ENCODE measurements at regions not wholly inside any gene's neighbourhood (a gene's known extent, or its start where the extent isn't known, plus 50 kb on each side); places are given as distances from the start of the nearest gene placed in this dataset.

DNA sequence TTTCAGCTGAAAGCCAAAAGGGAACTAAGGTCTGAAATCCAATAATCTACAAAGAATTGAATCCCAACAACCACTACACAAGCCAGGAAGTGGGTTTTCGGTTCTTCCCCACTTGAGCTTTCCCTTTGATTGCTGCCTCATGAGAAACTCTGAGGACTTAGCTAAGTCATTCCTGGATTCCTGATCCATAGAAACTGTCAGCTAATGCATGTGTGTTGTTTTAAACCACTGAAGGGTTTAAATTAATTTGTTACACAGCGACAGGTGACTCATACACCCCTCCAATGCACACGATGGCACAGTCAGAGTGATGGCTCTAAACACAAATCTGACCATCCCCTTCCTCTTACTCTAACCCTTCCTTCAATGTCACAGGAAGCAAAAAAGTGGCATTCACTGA, 282.9 kb downstream of the RAB28 start:
- DNase-seq (no peak), ATAC-seq (no peak)
- intact Hi-C loops (cut with micrococcal nuclease): no loop called here

GRCh38 chr4:13196721-13197120, 287.4 kb downstream of the RAB28 start:
- ATAC-seq (peak; percentile 96), DNase-seq (no peak)
- intact Hi-C loops (cut with micrococcal nuclease): no loop called here

DNA sequence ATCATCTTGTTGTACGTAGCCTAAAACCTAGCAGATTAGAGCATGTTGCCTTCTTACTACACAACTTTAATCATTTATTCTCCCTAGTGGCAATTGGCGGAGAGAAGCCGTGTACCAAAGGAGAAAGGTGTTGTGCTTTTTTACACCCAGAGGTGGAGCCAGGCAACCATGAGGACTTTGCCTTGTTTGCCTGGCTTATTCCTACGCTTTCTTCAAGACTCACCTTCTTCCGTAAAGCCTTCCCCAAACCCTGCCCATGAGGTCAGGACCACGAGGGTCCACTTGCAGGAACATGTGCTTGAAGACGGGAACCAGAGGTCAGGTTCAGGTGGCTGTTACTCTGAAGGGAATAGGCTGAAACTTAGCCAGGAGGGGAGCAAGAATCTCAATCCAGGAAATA, 290.5 kb downstream of the RAB28 start:
- intact Hi-C loops (cut with micrococcal nuclease): no loop called here
- no peak for ATAC-seq
- DNase-seq: no peak

- DNase-seq (no peak), ATAC-seq (no peak)
- intact Hi-C loops (cut with micrococcal nuclease): no loop called here
Measured at GRCh38 chr4:13190093-13190721, 293.9 kb downstream of the RAB28 start.

GRCh38 chr4:13184199-13184598, 299.9 kb downstream of the RAB28 start:
- intact Hi-C loops (cut with micrococcal nuclease): no loop called here
- DNase-seq (no peak), ATAC-seq (no peak)

GRCh38 chr4:13182133-13182532, 302.0 kb downstream of the RAB28 start:
- DNase-seq (no peak), ATAC-seq (no peak)
- intact Hi-C loops (cut with micrococcal nuclease): no loop called here

- ATAC-seq (no peak), DNase-seq (no peak)
- intact Hi-C loops (cut with micrococcal nuclease): no loop called here
Measured at GRCh38 chr4:13181681-13182080, 302.5 kb downstream of the RAB28 start.

- intact Hi-C loops (cut with micrococcal nuclease): no loop called here
- DNase-seq: no peak
Measured at GRCh38 chr4:13180701-13181100, 303.4 kb downstream of the RAB28 start.

GRCh38 chr4:13178621-13179020, 305.5 kb downstream of the RAB28 start:
- ATAC-seq: no peak
- no peak for DNase-seq
- intact Hi-C loops (cut with micrococcal nuclease): no loop called here

More at GRCh38 chr4:13180701-13181100, 303.4 kb downstream of the RAB28 start:
- ATAC-seq: no peak

DNA sequence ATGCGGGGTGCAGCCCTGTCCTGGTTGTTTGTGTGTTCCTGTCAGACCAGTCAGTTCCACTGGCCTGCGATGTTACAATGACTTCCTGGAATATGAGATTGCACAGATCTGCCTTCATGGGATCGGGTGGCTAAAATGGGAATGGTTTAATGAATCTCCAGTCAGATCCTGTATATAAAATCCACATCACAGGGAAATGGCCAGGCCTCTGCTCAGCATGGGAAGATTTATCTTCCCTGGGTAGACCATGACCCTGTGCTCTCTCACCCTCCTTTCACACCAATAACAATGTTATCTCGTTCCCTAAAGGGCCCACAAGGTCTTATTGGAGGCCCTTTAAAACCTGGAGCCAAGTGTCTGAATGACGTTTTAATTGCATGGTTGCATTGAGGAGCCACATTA, 307.4 kb downstream of the RAB28 start:
- DNase-seq (no peak), ATAC-seq (no peak)
- intact Hi-C loops (cut with micrococcal nuclease): no loop called here

- intact Hi-C loops (cut with micrococcal nuclease): no loop called here
- DNase-seq (no peak), ATAC-seq (no peak)
Measured at GRCh38 chr4:13174926-13175325, 309.2 kb downstream of the RAB28 start.

GRCh38 chr4:13174001-13174400, 310.1 kb downstream of the RAB28 start:
- DNase-seq: peak; percentile 67
- intact Hi-C loops (cut with micrococcal nuclease): no loop called here
- ATAC-seq: peak; percentile 98

DNA sequence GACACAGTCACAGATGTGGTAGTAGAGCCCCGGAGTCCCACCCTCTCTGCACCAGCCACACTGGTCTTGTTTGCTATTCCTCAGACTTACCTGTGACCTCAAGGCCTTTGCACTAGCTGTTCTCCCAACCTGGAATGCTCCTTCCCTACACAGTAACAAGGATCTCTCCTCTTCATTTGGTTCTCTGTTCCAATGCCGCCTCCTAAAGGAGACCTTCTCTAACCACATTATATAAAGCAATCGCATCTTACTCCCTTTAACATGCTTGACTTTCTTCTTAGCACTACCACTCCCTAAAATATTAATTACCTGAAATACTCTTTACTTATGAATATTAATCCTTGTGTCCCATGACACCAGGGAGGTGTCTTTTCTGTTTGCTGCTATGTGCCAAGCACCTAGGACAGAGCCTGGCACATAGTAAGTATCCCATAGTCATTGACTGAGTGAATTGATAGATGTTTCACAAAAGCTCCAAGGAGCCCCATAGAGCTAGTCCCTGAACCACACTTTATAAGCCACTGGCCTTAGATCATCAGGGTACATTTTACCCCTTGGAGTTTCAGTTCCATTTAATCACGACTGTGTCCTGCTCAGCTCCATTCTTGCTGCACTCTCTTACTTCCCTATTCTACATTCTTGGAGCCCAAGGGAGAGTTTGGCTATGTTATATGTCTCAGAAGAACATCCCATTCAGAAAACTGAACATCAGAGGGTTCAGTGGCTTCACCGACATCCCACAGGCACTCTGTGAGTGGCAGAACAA, 312.7 kb downstream of the RAB28 start:
- intact Hi-C loops (cut with micrococcal nuclease): no loop called here
- DNase-seq (no peak), ATAC-seq (no peak)

DNA sequence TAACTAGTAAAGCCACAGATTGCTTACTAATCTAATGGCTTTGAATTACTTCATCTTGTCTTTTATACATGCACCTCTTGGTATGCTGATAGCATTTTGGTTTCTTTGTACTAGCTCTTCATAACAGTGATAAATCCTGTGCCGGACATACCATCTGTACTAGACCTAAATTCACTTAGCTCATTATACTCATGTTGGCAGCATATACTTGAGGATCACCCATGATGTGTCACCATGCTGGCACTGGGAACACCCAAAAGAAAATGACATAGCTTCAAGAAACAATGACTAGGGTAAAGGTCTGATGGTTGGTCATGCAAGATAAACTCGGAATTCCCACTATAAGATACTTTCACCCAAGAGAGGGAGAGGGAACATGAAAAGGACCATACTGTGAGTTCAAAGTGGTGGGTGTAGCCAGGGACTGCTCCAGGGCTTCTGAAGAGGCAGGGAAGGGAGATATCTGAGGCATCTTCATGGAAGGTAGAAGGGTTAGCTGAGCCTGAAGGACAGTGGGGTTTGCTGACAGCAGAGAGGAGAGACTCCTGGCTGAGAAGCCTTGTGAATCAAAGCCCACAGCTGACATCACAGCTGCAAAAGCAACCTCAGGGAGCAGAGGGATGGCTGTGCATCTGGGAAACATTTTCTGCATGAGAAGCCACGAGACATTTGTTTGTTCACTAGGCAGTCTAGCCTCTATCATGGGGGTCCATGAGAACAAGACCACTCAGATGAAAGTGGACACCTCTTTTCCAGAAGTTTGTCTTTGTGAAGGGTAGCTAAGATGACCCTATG, 314.2 kb downstream of the RAB28 start:
- ATAC-seq (no peak), DNase-seq (no peak)
- intact Hi-C loops (cut with micrococcal nuclease): no loop called here

- DNase-seq: no peak
- intact Hi-C loops (cut with micrococcal nuclease): no loop called here
- no peak for ATAC-seq
Measured at GRCh38 chr4:13168326-13168725, 315.8 kb downstream of the RAB28 start.

DNA sequence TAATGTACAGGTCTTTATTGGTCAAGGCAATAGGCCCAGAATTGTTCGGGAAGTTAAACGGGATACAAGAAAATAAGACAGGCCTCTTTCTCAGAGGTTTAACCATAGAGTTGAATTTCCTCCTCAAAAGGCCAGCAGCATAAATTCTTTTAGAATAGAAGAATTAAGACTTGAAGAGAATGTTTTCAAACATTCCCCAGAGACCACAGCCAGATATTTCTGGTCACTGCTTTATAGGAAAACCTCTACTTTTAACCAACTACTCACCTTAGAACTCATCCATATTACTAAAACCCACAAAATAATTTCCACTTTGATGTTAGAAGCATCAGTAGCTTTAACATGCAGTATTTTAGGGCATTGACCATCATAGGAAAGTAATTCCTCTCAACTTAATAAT, 317.9 kb downstream of the RAB28 start:
- intact Hi-C loops (cut with micrococcal nuclease): no loop called here
- no peak for ATAC-seq
- no peak for DNase-seq

DNA sequence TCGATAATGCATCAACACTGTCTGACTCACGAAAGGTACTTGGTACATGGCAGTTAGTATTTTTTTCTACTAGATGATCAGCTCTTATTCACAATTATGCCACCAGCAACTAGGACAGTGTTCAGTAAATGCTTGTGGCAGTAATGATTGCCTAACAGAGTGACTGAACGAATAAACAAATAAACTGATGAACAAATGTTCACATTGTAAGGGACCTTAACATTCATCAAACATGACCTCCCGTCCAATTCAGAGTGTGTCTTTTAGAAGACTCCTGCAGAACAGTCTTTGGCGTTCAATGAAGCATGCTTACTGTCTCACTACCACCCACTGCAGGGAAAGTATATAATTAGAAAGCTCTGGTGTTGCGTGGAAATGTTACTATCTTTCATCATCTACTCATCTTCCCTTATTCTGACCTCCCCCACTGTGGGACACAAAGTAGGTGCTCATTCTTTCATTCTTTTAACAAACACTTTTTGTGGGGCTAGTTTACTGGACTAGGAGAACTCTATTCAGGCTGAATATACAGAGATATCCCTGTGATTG, 319.3 kb downstream of the RAB28 start:
- intact Hi-C loops (cut with micrococcal nuclease): no loop called here
- DNase-seq: no peak
- ATAC-seq: no peak

- ATAC-seq (peak; percentile 78), DNase-seq (peak; percentile 31)
- intact Hi-C loops (cut with micrococcal nuclease): no loop called here
Measured at GRCh38 chr4:13162886-13163285, 321.3 kb downstream of the RAB28 start.

DNA sequence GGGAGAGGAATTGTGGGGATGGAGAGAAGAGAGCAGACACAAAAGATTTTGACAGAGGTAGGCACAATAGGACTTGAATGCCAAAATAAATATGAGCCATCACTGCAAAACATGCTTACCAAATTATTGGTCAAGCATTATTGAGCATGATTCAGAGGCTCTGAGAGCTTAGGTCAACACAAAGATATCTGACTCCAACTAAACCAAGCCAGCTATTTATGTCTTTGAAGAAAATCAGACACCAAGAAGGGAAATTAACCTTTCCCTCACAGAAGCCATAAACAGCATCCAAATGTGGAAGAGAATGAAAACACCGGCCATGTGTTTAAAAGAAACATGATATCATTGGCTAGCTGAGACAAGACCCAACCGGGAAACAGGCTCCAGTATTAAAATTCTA, 323.2 kb downstream of the RAB28 start:
- intact Hi-C loops (cut with micrococcal nuclease): no loop called here
- DNase-seq (no peak), ATAC-seq (peak; percentile 35)

DNA sequence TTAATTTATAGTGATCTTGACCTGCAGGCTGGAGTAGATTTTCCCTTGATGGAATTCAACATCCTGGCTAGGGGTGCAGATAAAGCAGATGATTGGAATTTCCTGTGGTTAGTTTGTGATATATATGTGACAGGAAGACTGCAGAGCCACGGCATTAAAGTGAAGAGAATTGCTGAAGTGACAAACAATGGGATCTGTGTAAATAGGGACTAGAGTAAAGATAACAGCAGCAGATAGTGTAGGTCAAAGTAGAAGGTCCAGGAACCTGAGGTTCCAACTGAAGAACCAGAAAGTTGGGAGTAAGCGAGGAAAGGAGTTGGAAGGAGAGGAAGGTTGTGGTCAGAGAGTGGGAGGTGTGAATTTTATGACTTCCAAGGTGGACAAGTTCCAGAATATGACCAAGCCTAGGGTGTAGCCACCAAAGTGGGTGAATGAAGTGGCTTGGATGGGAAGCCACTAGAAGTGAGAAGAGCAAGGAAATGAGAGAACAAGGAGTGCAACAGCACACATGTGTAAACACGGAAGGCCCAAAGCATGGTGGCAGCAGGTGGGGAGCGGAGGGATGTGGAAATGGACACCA, 325.0 kb downstream of the RAB28 start:
- intact Hi-C loops (cut with micrococcal nuclease): no loop called here
- DNase-seq: no peak

More for the DNA sequence above, 325.0 kb downstream of the RAB28 start:
- ATAC-seq: no peak
